ENCODE measurements at regions not wholly inside any gene's neighbourhood (a gene's known extent, or its start where the extent isn't known, plus 50 kb on each side); places are given as distances from the start of the nearest gene placed in this dataset.

DNA sequence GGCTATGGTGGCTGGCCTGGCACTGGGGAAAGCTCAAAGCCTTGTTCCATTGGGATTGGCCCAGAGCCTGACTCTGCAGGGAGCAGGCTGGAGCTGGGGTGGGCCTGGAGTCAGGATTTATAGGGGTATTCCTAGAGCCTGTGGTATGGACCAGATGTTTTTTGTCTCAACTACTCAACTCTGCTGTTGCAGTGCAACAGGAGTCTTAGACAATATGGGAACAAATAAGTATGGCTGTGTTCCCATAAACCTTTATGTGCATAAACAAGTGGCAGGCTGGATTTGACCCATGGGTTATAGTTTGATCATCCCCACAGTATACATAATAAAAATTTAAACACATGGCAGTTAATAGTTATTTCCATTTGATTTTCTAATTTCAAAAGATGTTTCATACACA lies 557.9 kb upstream of the ARX start:
- TF ChIP-seq, protein P1, sequence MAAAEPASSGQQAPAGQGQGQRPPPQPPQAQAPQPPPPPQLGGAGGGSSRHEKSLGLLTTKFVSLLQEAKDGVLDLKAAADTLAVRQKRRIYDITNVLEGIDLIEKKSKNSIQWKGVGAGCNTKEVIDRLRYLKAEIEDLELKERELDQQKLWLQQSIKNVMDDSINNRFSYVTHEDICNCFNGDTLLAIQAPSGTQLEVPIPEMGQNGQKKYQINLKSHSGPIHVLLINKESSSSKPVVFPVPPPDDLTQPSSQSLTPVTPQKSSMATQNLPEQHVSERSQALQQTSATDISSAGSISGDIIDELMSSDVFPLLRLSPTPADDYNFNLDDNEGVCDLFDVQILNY (CRISPR knock-in tag; IDR thresholded peaks at IDR 0.05), result no peak
- no peak for TF ChIP-seq MXD4 (CRISPR knock-in tag; IDR thresholded peaks at IDR 0.05; ENCODE audit: borderline replicate concordance)
- TF ChIP-seq, protein P2, sequence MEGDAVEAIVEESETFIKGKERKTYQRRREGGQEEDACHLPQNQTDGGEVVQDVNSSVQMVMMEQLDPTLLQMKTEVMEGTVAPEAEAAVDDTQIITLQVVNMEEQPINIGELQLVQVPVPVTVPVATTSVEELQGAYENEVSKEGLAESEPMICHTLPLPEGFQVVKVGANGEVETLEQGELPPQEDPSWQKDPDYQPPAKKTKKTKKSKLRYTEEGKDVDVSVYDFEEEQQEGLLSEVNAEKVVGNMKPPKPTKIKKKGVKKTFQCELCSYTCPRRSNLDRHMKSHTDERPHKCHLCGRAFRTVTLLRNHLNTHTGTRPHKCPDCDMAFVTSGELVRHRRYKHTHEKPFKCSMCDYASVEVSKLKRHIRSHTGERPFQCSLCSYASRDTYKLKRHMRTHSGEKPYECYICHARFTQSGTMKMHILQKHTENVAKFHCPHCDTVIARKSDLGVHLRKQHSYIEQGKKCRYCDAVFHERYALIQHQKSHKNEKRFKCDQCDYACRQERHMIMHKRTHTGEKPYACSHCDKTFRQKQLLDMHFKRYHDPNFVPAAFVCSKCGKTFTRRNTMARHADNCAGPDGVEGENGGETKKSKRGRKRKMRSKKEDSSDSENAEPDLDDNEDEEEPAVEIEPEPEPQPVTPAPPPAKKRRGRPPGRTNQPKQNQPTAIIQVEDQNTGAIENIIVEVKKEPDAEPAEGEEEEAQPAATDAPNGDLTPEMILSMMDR (IDR thresholded peaks at IDR 0.05), result no peak
- TF ChIP-seq, protein P3, sequence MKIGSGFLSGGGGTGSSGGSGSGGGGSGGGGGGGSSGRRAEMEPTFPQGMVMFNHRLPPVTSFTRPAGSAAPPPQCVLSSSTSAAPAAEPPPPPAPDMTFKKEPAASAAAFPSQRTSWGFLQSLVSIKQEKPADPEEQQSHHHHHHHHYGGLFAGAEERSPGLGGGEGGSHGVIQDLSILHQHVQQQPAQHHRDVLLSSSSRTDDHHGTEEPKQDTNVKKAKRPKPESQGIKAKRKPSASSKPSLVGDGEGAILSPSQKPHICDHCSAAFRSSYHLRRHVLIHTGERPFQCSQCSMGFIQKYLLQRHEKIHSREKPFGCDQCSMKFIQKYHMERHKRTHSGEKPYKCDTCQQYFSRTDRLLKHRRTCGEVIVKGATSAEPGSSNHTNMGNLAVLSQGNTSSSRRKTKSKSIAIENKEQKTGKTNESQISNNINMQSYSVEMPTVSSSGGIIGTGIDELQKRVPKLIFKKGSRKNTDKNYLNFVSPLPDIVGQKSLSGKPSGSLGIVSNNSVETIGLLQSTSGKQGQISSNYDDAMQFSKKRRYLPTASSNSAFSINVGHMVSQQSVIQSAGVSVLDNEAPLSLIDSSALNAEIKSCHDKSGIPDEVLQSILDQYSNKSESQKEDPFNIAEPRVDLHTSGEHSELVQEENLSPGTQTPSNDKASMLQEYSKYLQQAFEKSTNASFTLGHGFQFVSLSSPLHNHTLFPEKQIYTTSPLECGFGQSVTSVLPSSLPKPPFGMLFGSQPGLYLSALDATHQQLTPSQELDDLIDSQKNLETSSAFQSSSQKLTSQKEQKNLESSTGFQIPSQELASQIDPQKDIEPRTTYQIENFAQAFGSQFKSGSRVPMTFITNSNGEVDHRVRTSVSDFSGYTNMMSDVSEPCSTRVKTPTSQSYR (CRISPR knock-in tag; IDR thresholded peaks at IDR 0.05), result no peak
- TF ChIP-seq NR3C1 (CRISPR knock-in tag; conservative IDR thresholded peaks at IDR 0.05; ENCODE audit: low read depth), result no peak
- no peak for TF ChIP-seq ELF4 (CRISPR knock-in tag; IDR thresholded peaks at IDR 0.05; ENCODE audit: low read depth)
- TF ChIP-seq TEAD4 (CRISPR knock-in tag; IDR thresholded peaks at IDR 0.05), result no peak
- no peak for TF ChIP-seq ESRRA (CRISPR knock-in tag; IDR thresholded peaks at IDR 0.05; ENCODE audit: borderline replicate concordance)
- TF ChIP-seq, protein P4, sequence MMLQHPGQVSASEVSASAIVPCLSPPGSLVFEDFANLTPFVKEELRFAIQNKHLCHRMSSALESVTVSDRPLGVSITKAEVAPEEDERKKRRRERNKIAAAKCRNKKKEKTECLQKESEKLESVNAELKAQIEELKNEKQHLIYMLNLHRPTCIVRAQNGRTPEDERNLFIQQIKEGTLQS (CRISPR knock-in tag; conservative IDR thresholded peaks at IDR 0.05), result no peak
